ENCODE measurements at regions not wholly inside any gene's neighbourhood (a gene's known extent, or its start where the extent isn't known, plus 50 kb on each side); places are given as distances from the start of the nearest gene placed in this dataset.

DNA sequence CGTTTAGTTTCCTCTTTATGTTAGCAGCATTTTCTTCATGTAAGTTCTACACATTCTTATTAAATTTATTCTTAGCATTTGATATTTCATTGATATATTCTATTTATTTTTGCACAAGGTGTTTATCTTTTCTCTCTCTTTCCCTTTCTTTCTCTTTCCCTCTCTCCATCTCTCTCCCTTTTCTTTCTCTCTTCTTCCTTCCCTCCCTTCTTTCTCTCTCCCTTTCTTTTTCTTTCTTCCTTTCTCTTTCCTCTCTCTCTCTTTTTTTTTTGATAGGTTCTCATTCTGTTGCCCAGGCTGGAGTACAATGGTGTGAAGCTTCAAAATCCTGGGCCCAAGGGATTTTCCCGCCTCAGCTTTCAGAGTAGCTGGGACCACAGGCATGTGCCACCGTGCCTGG, 176.4 kb downstream of the AXIN2 start:
- Histone ChIP-seq H3K9ac (ENCODE audit: low read length in 5 of 5) (no peak overlapping the region), H3K9me3 (ENCODE audit: control insufficient read depth in 5 of 5, low read length in 5 of 5) (peaks cover 0 to 3% (median 0%) of the 10 kb centered on the region in 5 donors), H3K27ac (ENCODE audit: low read depth, low read length) (no peak overlapping the region), H3K4me3 (ENCODE audit: low read depth in 1 of 5, low read length in 5 of 5) (no peak overlapping the region), H3K4me1 (ENCODE audit: control insufficient read depth in 5 of 5, insufficient read depth in 5 of 5, low read length in 5 of 5) (no peaks in the 10 kb centered on the region), H3K36me3 (ENCODE audit: control insufficient read depth in 5 of 5, insufficient read depth in 5 of 5, low read length in 5 of 5) (no peaks in the 10 kb centered on the region), H3K27me3 (ENCODE audit: control insufficient read depth in 5 of 5, insufficient read depth in 4 of 5, low read length in 5 of 5) (no peaks in the 10 kb centered on the region)

DNA sequence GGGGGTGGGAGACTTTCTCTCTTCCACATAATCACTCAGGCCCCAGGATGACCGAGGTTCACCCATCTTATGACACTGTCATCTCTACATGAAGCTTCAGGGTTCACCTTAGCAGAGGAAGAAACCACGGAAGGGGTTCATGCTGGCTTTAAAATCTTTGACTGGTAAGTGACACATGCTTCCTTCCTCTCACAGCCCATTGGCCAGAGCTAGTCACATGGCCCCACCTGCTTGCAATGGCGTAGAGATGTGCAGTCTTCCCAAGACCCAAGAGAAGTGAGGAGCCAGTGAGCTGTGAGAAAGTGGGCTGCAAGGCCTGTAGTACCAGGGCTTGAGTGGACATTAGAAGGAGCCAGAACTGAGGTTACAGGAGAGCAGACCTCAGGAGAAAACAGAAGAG, 180.3 kb downstream of the AXIN2 start:
- H3K9me3 ChIP-seq (ENCODE audit: control insufficient read depth in 5 of 5, low read length in 5 of 5), result peaks cover 0 to 3% (median 0%) of the 10 kb centered on the region in 5 donors
- no peaks in the 10 kb centered on the region for H3K4me1 ChIP-seq (ENCODE audit: control insufficient read depth in 5 of 5, insufficient read depth in 5 of 5, low read length in 5 of 5)
- no peak overlapping the region for H3K27ac ChIP-seq (ENCODE audit: low read depth, low read length)
- no peak overlapping the region for H3K9ac ChIP-seq (ENCODE audit: low read length in 5 of 5)
- H3K4me3 ChIP-seq (ENCODE audit: low read depth in 1 of 5, low read length in 5 of 5), result no peak overlapping the region
- no peaks in the 10 kb centered on the region for H3K36me3 ChIP-seq (ENCODE audit: control insufficient read depth in 5 of 5, insufficient read depth in 5 of 5, low read length in 5 of 5)
- no peaks in the 10 kb centered on the region for H3K27me3 ChIP-seq (ENCODE audit: control insufficient read depth in 5 of 5, insufficient read depth in 4 of 5, low read length in 5 of 5)

DNA sequence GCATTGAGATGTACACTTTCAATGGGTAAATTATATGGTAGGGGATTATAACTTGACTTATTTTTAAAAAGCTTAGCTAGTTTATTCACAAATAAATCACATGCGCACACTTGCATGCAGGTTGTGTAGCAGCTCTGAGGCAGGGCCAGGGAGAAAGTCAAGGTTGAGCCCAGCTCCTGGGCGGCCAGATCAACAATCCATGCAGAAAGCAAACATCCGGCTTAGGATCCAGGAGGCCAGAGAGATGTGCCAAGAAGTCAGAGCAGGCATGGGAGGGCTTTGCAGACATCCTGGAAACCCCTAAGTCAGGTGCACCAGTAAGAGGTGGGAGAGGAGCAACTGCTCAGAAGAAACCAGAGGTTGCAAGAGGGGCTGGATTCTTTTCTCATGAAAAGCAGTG, 186.5 kb downstream of the AXIN2 start:
- H3K4me3 ChIP-seq (ENCODE audit: low read depth in 1 of 5, low read length in 5 of 5), result no peak overlapping the region
- no peak overlapping the region for H3K9ac ChIP-seq (ENCODE audit: low read length in 5 of 5)
- no peaks in the 10 kb centered on the region for H3K36me3 ChIP-seq (ENCODE audit: control insufficient read depth in 5 of 5, insufficient read depth in 5 of 5, low read length in 5 of 5)
- no peak overlapping the region for H3K27ac ChIP-seq (ENCODE audit: low read depth, low read length)
- H3K9me3 ChIP-seq (ENCODE audit: control insufficient read depth in 5 of 5, low read length in 5 of 5), result no peaks in the 10 kb centered on the region
- peaks cover 0 to 8% (median 2%) of the 10 kb centered on the region in 5 donors for H3K4me1 ChIP-seq (ENCODE audit: control insufficient read depth in 5 of 5, insufficient read depth in 5 of 5, low read length in 5 of 5)
- H3K27me3 ChIP-seq (ENCODE audit: control insufficient read depth in 5 of 5, insufficient read depth in 4 of 5, low read length in 5 of 5), result peaks cover 0 to 6% (median 4%) of the 10 kb centered on the region in 5 donors

DNA sequence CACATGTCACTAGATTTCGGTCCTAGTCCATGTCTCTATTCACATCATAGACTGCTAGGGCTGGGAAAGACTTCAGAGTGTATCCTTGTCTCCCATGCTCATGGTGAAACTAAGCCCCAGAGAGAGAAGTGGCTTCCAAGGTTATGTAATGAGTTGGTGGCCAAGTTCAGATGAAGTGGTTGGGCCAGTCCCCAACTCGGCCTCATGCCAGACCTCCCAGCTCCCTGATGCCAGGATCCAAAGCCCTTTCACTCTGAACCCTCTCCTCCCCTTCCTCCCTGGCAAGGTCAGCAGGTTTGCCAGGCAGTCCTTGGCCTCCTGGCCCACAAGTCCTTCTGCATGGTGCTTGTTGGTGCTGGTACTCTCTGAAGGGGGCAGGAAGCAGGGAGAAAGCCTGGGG, 189.7 kb downstream of the AXIN2 start:
- Histone ChIP-seq H3K9me3 (ENCODE audit: control insufficient read depth in 5 of 5, low read length in 5 of 5) (no peaks in the 10 kb centered on the region), H3K4me1 (ENCODE audit: control insufficient read depth in 5 of 5, insufficient read depth in 5 of 5, low read length in 5 of 5) (peaks cover 0 to 8% (median 2%) of the 10 kb centered on the region in 5 donors), H3K36me3 (ENCODE audit: control insufficient read depth in 5 of 5, insufficient read depth in 5 of 5, low read length in 5 of 5) (no peaks in the 10 kb centered on the region), H3K9ac (ENCODE audit: low read length in 5 of 5) (no peak overlapping the region), H3K27ac (ENCODE audit: low read depth, low read length) (no peak overlapping the region), H3K27me3 (ENCODE audit: control insufficient read depth in 5 of 5, insufficient read depth in 4 of 5, low read length in 5 of 5) (peaks cover 0 to 6% (median 4%) of the 10 kb centered on the region in 5 donors), H3K4me3 (ENCODE audit: low read depth in 1 of 5, low read length in 5 of 5) (no peak overlapping the region)

DNA sequence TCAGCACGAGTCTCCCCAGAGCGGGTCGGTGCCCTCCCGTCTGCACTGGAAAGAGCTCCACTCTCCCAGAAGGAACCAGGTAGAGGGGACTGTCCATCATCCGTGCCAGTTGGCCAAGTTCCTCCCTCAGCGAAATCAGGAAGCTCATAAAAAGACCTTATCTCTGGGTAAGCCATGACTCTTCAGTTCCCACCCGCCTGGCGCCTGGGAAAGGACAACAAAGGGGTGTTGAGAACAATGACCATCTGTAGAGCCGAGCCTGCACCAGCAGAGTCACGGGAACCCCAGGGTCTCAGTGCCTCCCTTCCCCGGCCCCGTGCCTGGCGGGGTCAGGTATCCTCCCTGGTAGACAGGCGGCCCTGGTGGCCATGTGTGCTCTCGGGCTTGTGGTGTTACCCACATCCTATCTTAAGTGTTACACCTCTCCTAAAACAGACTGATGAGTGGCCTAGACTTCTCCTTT, 190.7 kb downstream of the AXIN2 start:
- H3K27ac ChIP-seq (ENCODE audit: low read depth, low read length), result no peak overlapping the region
- H3K9me3 ChIP-seq (ENCODE audit: control insufficient read depth in 5 of 5, low read length in 5 of 5), result peaks cover 0 to 3% (median 0%) of the 10 kb centered on the region in 5 donors
- H3K4me3 ChIP-seq (ENCODE audit: low read depth in 1 of 5, low read length in 5 of 5), result no peak overlapping the region
- H3K9ac ChIP-seq (ENCODE audit: low read length in 5 of 5), result no peak overlapping the region
- H3K36me3 ChIP-seq (ENCODE audit: control insufficient read depth in 5 of 5, insufficient read depth in 5 of 5, low read length in 5 of 5), result no peaks in the 10 kb centered on the region
- peaks cover 0 to 6% (median 4%) of the 10 kb centered on the region in 5 donors for H3K27me3 ChIP-seq (ENCODE audit: control insufficient read depth in 5 of 5, insufficient read depth in 4 of 5, low read length in 5 of 5)
- peaks cover 0 to 8% (median 2%) of the 10 kb centered on the region in 5 donors for H3K4me1 ChIP-seq (ENCODE audit: control insufficient read depth in 5 of 5, insufficient read depth in 5 of 5, low read length in 5 of 5)

- Histone ChIP-seq H3K27ac (ENCODE audit: low read depth, low read length) (no peak overlapping the region), H3K9me3 (ENCODE audit: control insufficient read depth in 5 of 5, low read length in 5 of 5) (peaks cover 0 to 3% (median 0%) of the 10 kb centered on the region in 5 donors), H3K27me3 (ENCODE audit: control insufficient read depth in 5 of 5, insufficient read depth in 4 of 5, low read length in 5 of 5) (peaks cover 0 to 8% (median 4%) of the 10 kb centered on the region in 5 donors), H3K4me1 (ENCODE audit: control insufficient read depth in 5 of 5, insufficient read depth in 5 of 5, low read length in 5 of 5) (peaks cover 0 to 8% (median 2%) of the 10 kb centered on the region in 5 donors), H3K9ac (ENCODE audit: low read length in 5 of 5) (no peak overlapping the region), H3K4me3 (ENCODE audit: low read depth in 1 of 5, low read length in 5 of 5) (no peak overlapping the region), H3K36me3 (ENCODE audit: control insufficient read depth in 5 of 5, insufficient read depth in 5 of 5, low read length in 5 of 5) (no peaks in the 10 kb centered on the region)
Measured at GRCh38 chr17:65368341-65368740, 193.1 kb downstream of the AXIN2 start.

GRCh38 chr17:65366102-65366844, 195.2 kb downstream of the AXIN2 start:
- Histone ChIP-seq H3K9ac (ENCODE audit: low read length in 5 of 5) (no peak overlapping the region), H3K27me3 (ENCODE audit: control insufficient read depth in 5 of 5, insufficient read depth in 4 of 5, low read length in 5 of 5) (peaks cover 0 to 6% (median 4%) of the 10 kb centered on the region in 5 donors), H3K27ac (ENCODE audit: low read depth, low read length) (no peak overlapping the region), H3K4me3 (ENCODE audit: low read depth in 1 of 5, low read length in 5 of 5) (no peak overlapping the region), H3K36me3 (ENCODE audit: control insufficient read depth in 5 of 5, insufficient read depth in 5 of 5, low read length in 5 of 5) (no peaks in the 10 kb centered on the region), H3K4me1 (ENCODE audit: control insufficient read depth in 5 of 5, insufficient read depth in 5 of 5, low read length in 5 of 5) (peaks cover 0 to under 1% (median 0%) of the 10 kb centered on the region in 5 donors), H3K9me3 (ENCODE audit: control insufficient read depth in 5 of 5, low read length in 5 of 5) (peaks cover 0 to 3% (median 0%) of the 10 kb centered on the region in 5 donors)

DNA sequence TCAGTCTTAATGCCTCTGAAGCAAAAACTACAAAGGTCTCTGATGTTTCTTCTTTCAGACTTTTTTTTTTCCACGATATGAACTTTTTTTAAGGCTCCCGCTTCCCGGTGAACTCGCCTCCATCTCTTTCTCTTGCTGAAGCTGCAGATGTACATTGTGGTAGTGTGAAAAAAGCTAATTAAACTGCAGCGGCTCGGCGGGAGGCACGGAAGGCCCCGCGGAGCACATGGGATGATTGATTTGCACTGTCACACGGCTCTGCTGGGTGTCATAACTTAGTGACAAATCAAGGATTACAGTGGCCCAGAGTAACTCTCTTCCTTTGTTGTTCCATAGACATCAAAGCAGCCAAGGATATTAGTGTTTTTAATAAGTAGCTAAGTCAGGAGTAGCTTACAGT, 196.3 kb downstream of the AXIN2 start:
- Histone ChIP-seq H3K9ac (ENCODE audit: low read length in 5 of 5) (no peak overlapping the region), H3K9me3 (ENCODE audit: control insufficient read depth in 5 of 5, low read length in 5 of 5) (peaks cover 0 to 3% (median 0%) of the 10 kb centered on the region in 5 donors), H3K4me3 (ENCODE audit: low read depth in 1 of 5, low read length in 5 of 5) (no peak overlapping the region), H3K27ac (ENCODE audit: low read depth, low read length) (no peak overlapping the region), H3K4me1 (ENCODE audit: control insufficient read depth in 5 of 5, insufficient read depth in 5 of 5, low read length in 5 of 5) (no peaks in the 10 kb centered on the region), H3K36me3 (ENCODE audit: control insufficient read depth in 5 of 5, insufficient read depth in 5 of 5, low read length in 5 of 5) (no peaks in the 10 kb centered on the region), H3K27me3 (ENCODE audit: control insufficient read depth in 5 of 5, insufficient read depth in 4 of 5, low read length in 5 of 5) (peaks cover 0 to 5% (median 0%) of the 10 kb centered on the region in 5 donors)

DNA sequence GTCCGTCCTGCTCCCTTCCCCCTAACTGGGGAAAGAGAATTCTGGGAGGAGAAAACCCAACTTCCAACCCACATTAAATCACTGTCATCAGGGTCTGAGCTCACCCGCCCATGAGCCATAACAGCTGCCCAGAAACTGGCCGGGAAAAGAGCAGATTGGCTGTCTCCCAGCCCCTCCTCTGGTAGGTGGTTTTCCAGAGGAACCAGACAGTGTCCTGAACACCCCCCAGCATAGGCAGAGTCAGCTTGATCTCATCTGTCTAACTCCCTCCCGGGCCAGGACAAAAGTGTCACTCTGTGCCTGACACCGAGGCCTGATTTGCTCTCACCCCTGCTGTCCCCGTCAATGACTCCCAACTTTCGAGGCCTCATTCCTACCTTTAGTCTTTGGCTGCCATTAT, 197.0 kb downstream of the AXIN2 start:
- H3K36me3 ChIP-seq (ENCODE audit: control insufficient read depth in 5 of 5, insufficient read depth in 5 of 5, low read length in 5 of 5), result no peaks in the 10 kb centered on the region
- H3K27ac ChIP-seq (ENCODE audit: low read depth, low read length), result no peak overlapping the region
- peaks cover 0 to 3% (median 0%) of the 10 kb centered on the region in 5 donors for H3K9me3 ChIP-seq (ENCODE audit: control insufficient read depth in 5 of 5, low read length in 5 of 5)
- no peaks in the 10 kb centered on the region for H3K4me1 ChIP-seq (ENCODE audit: control insufficient read depth in 5 of 5, insufficient read depth in 5 of 5, low read length in 5 of 5)
- H3K4me3 ChIP-seq (ENCODE audit: low read depth in 1 of 5, low read length in 5 of 5), result no peak overlapping the region
- H3K9ac ChIP-seq (ENCODE audit: low read length in 5 of 5), result no peak overlapping the region
- peaks cover 0 to 5% (median 0%) of the 10 kb centered on the region in 5 donors for H3K27me3 ChIP-seq (ENCODE audit: control insufficient read depth in 5 of 5, insufficient read depth in 4 of 5, low read length in 5 of 5)

DNA sequence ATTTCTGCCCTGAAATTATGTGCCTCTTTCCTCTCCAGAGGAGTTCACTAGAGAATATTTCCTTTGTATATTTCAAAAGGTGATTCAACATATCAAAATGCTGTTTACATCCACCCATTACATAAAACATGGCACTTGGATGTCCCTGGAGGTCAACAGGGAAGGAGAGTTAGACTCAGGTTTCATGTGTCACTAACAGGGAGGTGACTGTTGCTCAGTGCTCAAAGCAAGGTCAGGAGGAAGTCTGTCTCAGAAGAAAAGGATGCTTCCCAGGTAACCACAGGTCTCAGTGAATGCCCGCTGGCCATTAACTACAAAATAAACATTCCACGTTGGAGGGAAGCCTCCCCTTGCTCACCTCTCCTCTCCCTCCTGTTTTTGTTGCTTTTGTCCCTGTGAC, 198.6 kb downstream of the AXIN2 start:
- no peak overlapping the region for H3K9ac ChIP-seq (ENCODE audit: low read length in 5 of 5)
- no peaks in the 10 kb centered on the region for H3K4me1 ChIP-seq (ENCODE audit: control insufficient read depth in 5 of 5, insufficient read depth in 5 of 5, low read length in 5 of 5)
- no peak overlapping the region for H3K4me3 ChIP-seq (ENCODE audit: low read depth in 1 of 5, low read length in 5 of 5)
- H3K36me3 ChIP-seq (ENCODE audit: control insufficient read depth in 5 of 5, insufficient read depth in 5 of 5, low read length in 5 of 5), result no peaks in the 10 kb centered on the region
- H3K27ac ChIP-seq (ENCODE audit: low read depth, low read length), result no peak overlapping the region
- peaks cover 0 to 5% (median 0%) of the 10 kb centered on the region in 5 donors for H3K27me3 ChIP-seq (ENCODE audit: control insufficient read depth in 5 of 5, insufficient read depth in 4 of 5, low read length in 5 of 5)
- peaks cover 0 to 3% (median 0%) of the 10 kb centered on the region in 5 donors for H3K9me3 ChIP-seq (ENCODE audit: control insufficient read depth in 5 of 5, low read length in 5 of 5)
